ENCODE measurements at regions not wholly inside any gene's neighbourhood (a gene's known extent, or its start where the extent isn't known, plus 50 kb on each side); places are given as distances from the start of the nearest gene placed in this dataset.

GRCh38 chr9:87818308-87818707, 64.4 kb upstream of the SPATA31E1 start:
- DNase-seq (ENCODE audit: low read depth in 3 of 3, low spot score in 1 of 3): no peak

- DNase-seq (ENCODE audit: low read depth in 3 of 3, low spot score in 1 of 3): no peak
Observed at GRCh38 chr9:87824216-87824875, 58.3 kb upstream of the SPATA31E1 start.

GRCh38 chr9:87824886-87825285, 57.8 kb upstream of the SPATA31E1 start:
- DNase-seq (ENCODE audit: low read depth in 3 of 3, low spot score in 1 of 3): no peak

GRCh38 chr9:87826331-87826730, 56.3 kb upstream of the SPATA31E1 start:
- DNase-seq (ENCODE audit: low read depth in 3 of 3, low spot score in 1 of 3): no peak

GRCh38 chr9:87827341-87827740, 55.3 kb upstream of the SPATA31E1 start:
- DNase-seq (ENCODE audit: low read depth in 3 of 3, low spot score in 1 of 3): no peak

- DNase-seq (ENCODE audit: low read depth in 3 of 3, low spot score in 1 of 3): no peak
Observed at GRCh38 chr9:87829756-87830155, 52.9 kb upstream of the SPATA31E1 start.

GRCh38 chr9:87830446-87830845, 52.2 kb upstream of the SPATA31E1 start:
- no peak for DNase-seq (ENCODE audit: low read depth in 3 of 3, low spot score in 1 of 3)

GRCh38 chr9:87831159-87831558, 51.5 kb upstream of the SPATA31E1 start:
- no peak for DNase-seq (ENCODE audit: low read depth in 3 of 3, low spot score in 1 of 3)

Measured in stimulated activated CD4-positive, alpha-beta T cell treated with anti-CD3 and anti-CD28 coated beads, TNF-alpha, amount 100 ng/mL, for 1 hour (primary cell).